ENCODE measurements at regions not wholly inside any gene's neighbourhood (a gene's known extent, or its start where the extent isn't known, plus 50 kb on each side); places are given as distances from the start of the nearest gene placed in this dataset.
A peak's percentile ranks its signal among the peaks of the same experiment; 100 is the strongest.
"Not testable (repeated sequence)": the region's sequence is repeated elsewhere in the genome, so short reads cannot be mapped to it uniquely, and the experiment has no call there.

DNA sequence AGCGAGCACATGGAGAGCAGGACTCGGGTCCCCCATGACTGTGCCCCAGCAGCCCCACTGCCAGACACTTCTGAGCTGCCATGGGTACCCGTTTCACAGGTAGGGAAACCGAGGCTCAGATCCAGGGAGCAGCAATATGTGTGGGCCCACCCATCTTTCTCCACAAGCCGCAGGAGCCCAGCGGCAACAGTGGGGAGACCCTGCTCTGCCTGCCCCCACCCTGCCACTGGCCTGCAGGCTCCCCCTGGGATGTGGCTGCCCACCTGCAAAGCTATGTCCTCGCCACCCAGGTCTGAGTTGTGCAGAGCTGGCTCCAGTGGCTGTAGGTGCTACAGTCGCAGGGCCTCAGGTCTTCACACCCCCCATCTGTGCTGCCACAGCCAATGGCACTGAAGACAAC, 50.6 kb upstream of the C1QTNF9B start:
- no peak for DNase-seq (ENCODE audit: low spot score)

DNA sequence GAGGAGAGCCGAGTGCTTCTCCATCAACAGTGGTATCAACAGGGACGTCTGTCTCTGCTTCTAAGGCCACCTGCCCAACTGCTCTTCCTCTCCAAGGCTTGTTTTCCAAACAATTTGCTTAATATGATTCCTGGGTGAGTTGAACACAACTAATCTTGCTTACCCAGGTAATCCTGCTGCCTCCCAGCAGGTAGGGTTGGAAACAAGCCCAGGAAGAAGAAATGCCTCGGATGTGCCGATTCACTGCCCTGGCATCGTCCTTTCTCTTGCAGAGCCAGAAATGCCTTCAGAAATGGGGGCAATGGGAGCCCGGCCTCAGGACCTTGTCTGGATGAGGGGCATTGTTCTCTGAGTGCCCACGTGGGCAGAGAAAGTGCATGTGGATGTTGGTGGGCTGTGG, 51.9 kb upstream of the C1QTNF9B start:
- no peak for DNase-seq (ENCODE audit: low spot score)

DNA sequence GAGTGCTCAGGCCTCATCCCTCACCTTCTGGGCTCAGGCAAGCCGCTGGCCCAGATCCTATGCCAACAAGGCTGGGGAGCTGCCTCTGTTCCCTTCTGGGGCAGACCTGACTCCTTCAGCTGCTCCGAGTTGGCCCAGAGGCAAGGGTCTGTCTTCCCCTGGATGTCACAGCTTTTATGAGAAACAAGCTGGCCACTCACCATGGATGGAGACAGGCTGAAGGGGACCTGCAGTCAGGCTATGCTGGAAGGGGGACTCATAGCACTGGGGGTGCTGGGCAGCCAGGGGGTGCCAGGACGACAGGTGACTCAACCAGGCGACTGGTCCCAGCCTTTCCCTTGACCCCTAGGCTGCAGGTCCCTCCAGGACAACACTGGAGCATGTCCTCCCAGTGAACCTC, 52.4 kb upstream of the C1QTNF9B start:
- DNase-seq (ENCODE audit: low spot score), result no peak

GRCh38 chr13:23950736-23951510, 53.6 kb upstream of the C1QTNF9B start:
- no peak for DNase-seq (ENCODE audit: low spot score)

- no peak for DNase-seq (ENCODE audit: low spot score)
Measured at GRCh38 chr13:23952796-23953195, 55.5 kb upstream of the C1QTNF9B start.

- no peak for DNase-seq (ENCODE audit: low spot score)
Measured at GRCh38 chr13:23953860-23954512, 56.7 kb upstream of the C1QTNF9B start.

DNA sequence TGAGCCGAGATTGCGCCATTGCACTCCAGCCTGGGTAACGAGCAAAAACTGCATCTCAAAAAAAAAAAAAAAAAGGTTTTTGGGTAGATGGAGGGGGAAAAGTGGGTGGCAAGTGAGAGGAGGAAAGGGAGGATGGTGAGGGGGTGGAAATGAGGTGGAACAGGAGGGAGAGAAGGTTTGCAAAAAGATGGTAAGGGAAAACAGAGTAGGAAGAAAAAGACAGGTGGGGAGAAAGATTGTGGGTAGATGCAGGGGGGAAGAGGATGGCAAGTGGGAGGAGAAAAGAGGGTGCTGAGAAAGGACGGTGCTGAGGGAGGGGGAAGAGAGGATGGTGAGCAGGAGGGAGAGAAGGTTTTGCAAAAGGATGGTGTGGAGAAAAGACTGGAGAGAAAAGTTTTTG, 57.8 kb upstream of the C1QTNF9B start:
- DNase-seq (ENCODE audit: low spot score), result no peak

DNA sequence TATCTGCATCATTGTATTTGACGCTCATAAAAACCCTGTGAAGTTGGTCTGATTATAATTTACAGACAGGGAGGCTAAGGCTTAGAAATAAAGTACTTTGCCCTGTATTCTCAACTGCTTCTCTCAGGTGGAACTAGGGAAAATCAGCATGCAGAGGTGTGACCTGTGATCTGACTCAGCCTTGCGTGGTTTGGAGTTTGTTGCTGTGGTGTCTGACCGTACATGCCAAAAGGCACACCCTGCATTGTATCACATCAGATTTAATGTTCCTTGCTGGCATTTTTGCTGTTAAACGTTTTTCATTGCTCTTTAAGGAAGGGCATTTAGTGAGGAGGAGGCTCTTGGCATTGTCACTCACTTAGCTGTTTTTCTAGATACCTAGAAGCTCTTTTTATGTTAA, 58.8 kb upstream of the C1QTNF9B start:
- DNase-seq (ENCODE audit: low spot score), result peak; percentile 81

GRCh38 chr13:23957981-23958380, 60.7 kb upstream of the C1QTNF9B start:
- DNase-seq (ENCODE audit: low spot score), result no peak

- DNase-seq (ENCODE audit: low spot score), result no peak
Measured at GRCh38 chr13:23959231-23959862, 62.0 kb upstream of the C1QTNF9B start.

GRCh38 chr13:23960566-23961156, 63.4 kb upstream of the C1QTNF9B start:
- peak; percentile 61 for DNase-seq (ENCODE audit: low spot score)

DNA sequence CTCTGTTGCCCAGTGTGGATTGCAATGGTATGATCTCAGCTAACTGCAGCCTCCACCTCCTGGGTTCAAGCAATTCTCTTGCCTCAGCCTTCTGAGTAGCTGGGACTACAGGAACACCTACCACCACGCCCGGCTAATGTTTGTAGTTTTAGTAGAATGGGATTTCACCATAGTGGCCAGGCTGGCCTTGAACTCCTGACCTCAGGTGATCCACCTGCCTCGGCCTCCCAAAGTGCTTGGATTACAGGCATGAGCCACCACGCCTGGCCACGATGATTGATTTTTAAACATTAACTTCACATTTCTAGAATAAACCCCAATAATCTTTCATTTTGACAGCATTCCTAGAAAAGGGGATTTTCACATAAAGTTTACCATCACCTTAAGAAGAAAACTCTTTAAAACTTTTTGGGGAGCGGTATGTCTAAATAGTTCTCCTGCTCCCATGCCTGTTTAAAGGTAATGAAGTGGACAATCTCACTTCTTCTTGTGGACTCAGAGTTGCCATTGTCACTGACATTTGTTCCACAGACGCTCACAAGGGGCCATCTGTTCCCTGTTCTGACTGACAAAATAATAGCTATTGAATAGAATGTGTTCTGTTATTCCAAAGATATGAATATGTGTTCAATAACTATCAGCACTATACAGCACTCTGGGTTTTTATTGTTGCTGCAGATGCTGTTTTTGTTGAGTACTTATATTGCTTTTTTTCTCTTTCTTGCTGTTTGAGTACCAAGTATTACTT, 66.1 kb upstream of the C1QTNF9B start:
- DNase-seq (ENCODE audit: low spot score), result no peak

DNA sequence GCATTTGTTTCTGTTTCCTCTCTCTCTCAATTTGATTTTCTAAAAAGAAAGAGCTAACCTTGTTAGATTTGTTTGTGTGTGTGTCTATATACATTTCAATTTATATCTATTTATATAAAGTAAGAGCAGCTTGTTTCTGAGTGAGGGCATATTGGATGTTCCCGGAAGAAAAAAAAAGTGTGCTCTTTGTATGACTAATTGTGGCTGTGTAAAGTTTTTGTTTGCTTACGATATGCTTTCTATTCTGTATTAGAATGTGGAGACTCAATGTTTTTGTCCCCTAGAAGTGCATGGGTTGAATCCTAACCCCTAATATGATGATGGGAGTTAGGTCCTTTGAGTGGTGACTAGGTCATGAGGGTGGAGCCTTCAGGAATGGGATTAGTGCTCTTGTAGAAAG, 66.6 kb upstream of the C1QTNF9B start:
- no peak for DNase-seq (ENCODE audit: low spot score)

- DNase-seq (ENCODE audit: low spot score), result no peak
Measured at GRCh38 chr13:23965346-23965745, 68.0 kb upstream of the C1QTNF9B start.

GRCh38 chr13:23966221-23966690, 69.0 kb upstream of the C1QTNF9B start:
- no peak for DNase-seq (ENCODE audit: low spot score)

GRCh38 chr13:23966691-23967615, 69.7 kb upstream of the C1QTNF9B start:
- DNase-seq (ENCODE audit: low spot score), result peak; percentile 43

DNA sequence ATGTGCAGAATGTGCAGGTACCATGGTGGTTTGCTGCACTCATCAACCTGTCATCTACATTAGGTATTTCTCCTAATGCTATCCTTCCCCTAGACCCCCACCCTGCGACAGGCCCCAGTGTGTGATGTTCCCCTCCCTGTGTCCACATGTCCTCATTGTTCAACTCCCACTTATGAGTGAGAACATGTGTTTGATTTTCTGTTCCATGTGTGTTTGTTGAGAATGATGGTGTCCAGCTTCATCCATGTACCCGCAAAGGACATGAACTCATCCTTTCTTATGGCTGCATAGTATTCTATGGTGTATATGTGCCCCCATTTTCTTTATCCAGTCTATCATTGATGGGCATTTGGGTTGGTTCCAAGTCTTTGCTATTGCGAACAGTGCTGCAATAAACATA, 70.5 kb upstream of the C1QTNF9B start:
- not testable (repeated sequence) for DNase-seq (ENCODE audit: low spot score)

- DNase-seq (ENCODE audit: low spot score), result no peak
Measured at GRCh38 chr13:23969647-23970046, 72.3 kb upstream of the C1QTNF9B start.

DNA sequence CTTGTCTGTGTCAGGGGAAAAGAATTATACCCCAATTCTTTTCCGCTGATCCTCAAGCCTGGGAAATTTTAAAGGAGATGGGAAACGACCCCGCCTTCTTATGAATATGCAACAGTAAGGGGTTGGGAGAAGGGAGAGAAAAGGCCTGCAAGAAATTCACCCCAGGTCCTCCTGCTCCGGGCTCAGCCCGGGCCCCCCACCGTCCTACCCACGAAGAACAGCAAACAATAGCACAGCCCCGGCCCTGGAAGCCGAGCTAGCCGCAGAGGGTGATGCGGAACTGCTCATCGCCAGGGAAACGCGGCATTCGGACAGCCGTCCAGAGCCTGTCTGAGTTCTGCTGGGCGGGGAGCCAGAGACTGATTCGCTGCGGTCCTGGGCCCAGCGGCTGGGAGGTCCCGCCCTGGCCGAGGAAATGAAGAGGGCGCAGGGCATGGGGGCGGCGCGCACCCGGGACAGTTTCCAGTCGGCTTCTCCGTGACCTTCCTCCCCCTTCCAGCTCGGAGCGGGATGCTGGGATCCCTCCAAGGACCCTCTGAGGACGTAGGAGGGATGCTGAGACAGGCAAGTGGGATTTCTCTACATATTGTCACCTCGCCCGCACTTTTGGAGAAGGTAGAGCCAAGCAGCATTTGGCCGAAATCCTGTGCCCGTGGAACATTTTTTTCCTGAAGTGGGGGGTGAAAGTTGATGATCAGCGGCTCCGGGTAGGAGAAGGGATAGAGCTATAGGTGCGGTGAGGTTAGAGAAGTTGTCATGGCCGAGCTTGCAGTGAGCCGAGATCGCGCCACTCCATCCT, 82.3 kb upstream of the C1QTNF9B start:
- DNase-seq (ENCODE audit: low spot score), result peak; percentile 33

- peak; percentile 32 for DNase-seq (ENCODE audit: low spot score)
Measured at GRCh38 chr13:23980160-23980551, 82.9 kb upstream of the C1QTNF9B start.
